Bronchial epithelial cell (primary cell): ENCODE measurements at regions not wholly inside any gene's neighbourhood (a gene's known extent, or its start where the extent isn't known, plus 50 kb on each side); places are given as distances from the start of the nearest gene placed in this dataset.

Source experiments
- DNase-seq: peaks from one replicate; pipeline ENCODE4 v3.0.0-alpha.2; 2010; ENCODE audit warnings: low read depth
- FAIRE-seq: peaks from 2 replicates; lab custom pipeline; 2011; peaks lifted over from hg19 to GRCh38; lab: Jason Lieb, UNC
- H3K27me3 ChIP-seq: 2 replicates; pipeline ENCODE4 v1.5.1; 2011; ENCODE audit warnings: low read length; ENCODE audit not compliant: control insufficient read depth, insufficient read depth
- H3K36me3 ChIP-seq: 2 replicates; pipeline ENCODE4 v1.5.1; 2011; ENCODE audit warnings: low read length; ENCODE audit not compliant: control insufficient read depth, insufficient read depth
- H3K4me3 ChIP-seq: 2 replicates; pipeline ENCODE4 v1.5.1; 2011; ENCODE audit warnings: mild to moderate bottlenecking, low read depth, low read length, control low read depth
- CTCF ChIP-seq: IDR thresholded peaks from 2 replicates; pipeline ENCODE4 v1.5.1; 2011; ENCODE audit warnings: mild to moderate bottlenecking, moderate library complexity, low read length, control low read depth, inconsistent platforms; ENCODE audit not compliant: insufficient read depth, severe bottlenecking

- no peak for FAIRE-seq
Observed at GRCh38 chr12:53849113-53849512, 89.5 kb upstream of the HOXC13 start.

GRCh38 chr12:53849656-53850055, 89.0 kb upstream of the HOXC13 start:
- H3K27me3 ChIP-seq: peaks cover 4% of the 10 kb centered on the region
- FAIRE-seq: no peak
- TF ChIP-seq CTCF: no peak

More at GRCh38 chr12:53849113-53849512, 89.5 kb upstream of the HOXC13 start:
- DNase-seq: no peak
- Histone ChIP-seq H3K4me3 (no peak overlapping the region), H3K36me3 (no peaks in the 10 kb centered on the region), H3K27me3 (peaks cover 4% of the 10 kb centered on the region)
- TF ChIP-seq CTCF: no peak

GRCh38 chr12:53852061-53852460, 86.6 kb upstream of the HOXC13 start:
- H3K4me3 ChIP-seq: no peak overlapping the region
- DNase-seq (no peak), FAIRE-seq (no peak)
- no peaks in the 10 kb centered on the region for H3K36me3 ChIP-seq
- TF ChIP-seq CTCF: no peak
- peaks cover 4% of the 10 kb centered on the region for H3K27me3 ChIP-seq

More at GRCh38 chr12:53849656-53850055, 89.0 kb upstream of the HOXC13 start:
- DNase-seq: no peak
- no peak overlapping the region for H3K4me3 ChIP-seq
- H3K36me3 ChIP-seq: no peaks in the 10 kb centered on the region

- TF ChIP-seq CTCF: no peak
- Histone ChIP-seq H3K36me3 (no peaks in the 10 kb centered on the region), H3K27me3 (peaks cover 4% of the 10 kb centered on the region), H3K4me3 (no peak overlapping the region)
- DNase-seq: no peak
- no peak for FAIRE-seq
Observed at GRCh38 chr12:53852992-53853391, 85.6 kb upstream of the HOXC13 start.

- FAIRE-seq (no peak), DNase-seq (no peak)
- no peak for TF ChIP-seq CTCF
- H3K36me3 ChIP-seq: no peaks in the 10 kb centered on the region
- no peak overlapping the region for H3K4me3 ChIP-seq
- peaks cover 3% of the 10 kb centered on the region for H3K27me3 ChIP-seq
Observed at GRCh38 chr12:53854701-53855316, 83.8 kb upstream of the HOXC13 start.

- Histone ChIP-seq H3K27me3 (peaks cover 2% of the 10 kb centered on the region), H3K36me3 (no peaks in the 10 kb centered on the region), H3K4me3 (no peak overlapping the region)
- no peak for TF ChIP-seq CTCF
- FAIRE-seq: no peak
- no peak for DNase-seq
Observed at GRCh38 chr12:53856132-53856531, 82.5 kb upstream of the HOXC13 start.
